GF-D8 (cell line): ENCODE measurements at regions not wholly inside any gene's neighbourhood (a gene's known extent, or its start where the extent isn't known, plus 50 kb on each side); places are given as distances from the start of the nearest gene placed in this dataset.

Source experiments
- DNase-seq: peaks from one replicate; lab custom pipeline; 2025; lab: John Stamatoyannopoulos, UW

GRCh38 chr22:48952256-48953102 lies 875.2 kb downstream of the BRD1 start:
- no peak for DNase-seq

- no peak for DNase-seq
Observed at GRCh38 chr22:48951836-48952235, 875.8 kb downstream of the BRD1 start.

- no peak for DNase-seq
Observed at GRCh38 chr22:48950151-48950915, 877.3 kb downstream of the BRD1 start.

GRCh38 chr22:48949375-48950149 lies 878.1 kb downstream of the BRD1 start:
- no peak for DNase-seq

GRCh38 chr22:48948575-48949170 lies 879.0 kb downstream of the BRD1 start:
- DNase-seq = no peak

- DNase-seq = no peak
Observed at GRCh38 chr22:48947636-48948035, 880.0 kb downstream of the BRD1 start.

GRCh38 chr22:48945621-48946458 lies 881.8 kb downstream of the BRD1 start:
- DNase-seq = no peak

- DNase-seq = no peak
Observed at GRCh38 chr22:48944751-48945620, 882.7 kb downstream of the BRD1 start.

- DNase-seq = no peak
Observed at GRCh38 chr22:48944433-48944750, 883.3 kb downstream of the BRD1 start.

GRCh38 chr22:48943567-48944432 lies 883.9 kb downstream of the BRD1 start:
- no peak for DNase-seq

GRCh38 chr22:48942698-48943566 lies 884.7 kb downstream of the BRD1 start:
- no peak for DNase-seq

- DNase-seq = no peak
Observed at GRCh38 chr22:48941903-48942575, 885.6 kb downstream of the BRD1 start.

GRCh38 chr22:48941033-48941902 lies 886.4 kb downstream of the BRD1 start:
- no peak for DNase-seq

GRCh38 chr22:48940266-48941032 lies 887.2 kb downstream of the BRD1 start:
- DNase-seq = no peak

- no peak for DNase-seq
Observed at GRCh38 chr22:48939441-48940265, 888.0 kb downstream of the BRD1 start.
